NCI-H187 (cell line): ENCODE measurements at regions not wholly inside any gene's neighbourhood (a gene's known extent, or its start where the extent isn't known, plus 50 kb on each side); places are given as distances from the start of the nearest gene placed in this dataset.
"Not testable (repeated sequence)": the region's sequence is repeated elsewhere in the genome, so short reads cannot be mapped to it uniquely, and the experiment has no call there.

Source experiments
- DNase-seq, 2 experiments: peaks; one replicate each; lab custom pipeline; 2025; lab: John Stamatoyannopoulos, UW

DNA sequence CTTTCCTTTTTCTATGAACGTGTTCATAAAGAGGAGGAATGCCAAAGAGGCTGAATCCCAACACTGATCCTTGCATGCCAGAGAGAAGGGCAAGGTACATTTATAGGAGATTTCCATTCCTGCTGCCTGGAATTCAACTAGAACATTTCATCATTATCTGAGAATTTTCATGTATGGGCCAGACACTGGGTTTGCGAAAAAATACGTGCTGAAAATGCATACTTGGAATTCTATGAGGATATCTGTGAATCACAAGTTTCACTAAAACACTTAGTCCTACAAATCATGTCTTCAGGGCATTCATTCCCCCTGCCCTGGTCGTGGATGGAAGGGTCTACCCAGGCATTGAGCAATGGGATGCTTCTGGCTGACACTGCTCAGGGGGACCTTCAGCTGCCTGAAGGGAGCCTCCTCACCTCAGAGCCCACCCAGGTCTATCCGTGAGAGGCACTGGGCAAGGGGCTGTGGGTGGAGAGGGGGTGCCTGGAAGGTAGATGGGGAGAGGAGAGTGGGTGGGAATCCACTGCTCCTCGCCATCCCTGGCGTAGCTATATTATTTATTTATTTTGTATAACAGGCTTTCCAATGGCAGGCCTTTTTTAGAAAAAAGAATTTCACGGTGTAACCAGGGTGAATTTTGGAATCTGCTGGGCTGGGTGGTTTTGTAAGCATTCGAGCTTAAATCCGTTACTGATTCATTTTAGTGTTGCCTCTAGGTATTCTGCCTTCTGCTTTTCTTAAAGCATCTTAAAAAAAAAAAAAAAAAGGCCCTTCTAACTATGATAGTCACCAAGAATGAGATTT lies 560.6 kb upstream of the ID2 start:
- DNase-seq, result no peak

DNA sequence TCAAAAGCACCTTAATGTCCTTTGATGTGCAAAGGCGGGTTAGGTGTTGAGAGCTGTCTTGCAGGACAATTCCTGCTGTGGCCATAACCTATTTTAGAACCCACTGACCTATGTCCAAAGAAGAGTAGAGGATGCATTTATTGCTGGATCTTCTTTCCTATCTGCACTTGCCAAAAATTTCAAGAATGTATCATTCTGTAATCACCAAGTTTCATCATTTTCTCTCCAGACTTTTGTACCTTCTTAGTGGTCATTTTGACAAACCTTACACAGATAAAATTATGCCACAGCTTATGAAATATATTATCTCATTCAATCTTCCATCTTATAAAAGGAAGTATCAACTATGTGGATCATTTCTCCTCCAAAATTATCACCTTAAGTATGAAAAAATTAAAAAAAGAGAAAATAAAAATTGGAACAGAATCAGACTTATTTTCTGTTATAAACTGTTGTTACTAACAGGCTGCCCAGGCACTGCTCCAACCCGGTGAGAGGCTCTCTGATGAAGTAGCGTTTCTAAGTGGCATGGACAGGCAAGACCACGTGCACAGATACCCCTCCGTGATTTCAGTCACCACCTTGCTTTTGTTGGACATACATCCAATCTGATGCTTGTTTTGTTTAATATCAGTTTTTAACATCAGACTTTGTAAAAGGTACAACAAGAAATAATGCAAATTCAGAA lies 559.9 kb upstream of the ID2 start:
- DNase-seq, result no peak

DNA sequence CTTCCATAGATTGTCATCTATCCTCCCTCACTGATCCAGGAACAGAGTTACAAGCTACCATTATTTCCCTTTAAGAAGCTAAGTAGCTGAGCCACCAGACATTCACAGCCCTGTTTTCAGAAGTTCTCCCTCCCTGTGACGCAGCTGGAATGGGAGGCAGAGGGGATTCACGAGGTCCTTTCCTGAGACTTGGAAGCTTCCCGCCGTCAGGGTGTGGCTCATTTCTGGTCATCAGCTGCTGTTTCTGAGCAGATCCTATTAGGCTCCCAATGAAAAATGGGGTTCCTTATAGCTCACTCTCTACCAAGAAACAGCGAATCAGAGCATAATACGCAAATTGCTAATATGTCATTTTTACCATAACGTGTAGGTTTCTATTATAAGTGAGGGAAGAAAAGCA lies 559.3 kb upstream of the ID2 start:
- no peak for DNase-seq

DNA sequence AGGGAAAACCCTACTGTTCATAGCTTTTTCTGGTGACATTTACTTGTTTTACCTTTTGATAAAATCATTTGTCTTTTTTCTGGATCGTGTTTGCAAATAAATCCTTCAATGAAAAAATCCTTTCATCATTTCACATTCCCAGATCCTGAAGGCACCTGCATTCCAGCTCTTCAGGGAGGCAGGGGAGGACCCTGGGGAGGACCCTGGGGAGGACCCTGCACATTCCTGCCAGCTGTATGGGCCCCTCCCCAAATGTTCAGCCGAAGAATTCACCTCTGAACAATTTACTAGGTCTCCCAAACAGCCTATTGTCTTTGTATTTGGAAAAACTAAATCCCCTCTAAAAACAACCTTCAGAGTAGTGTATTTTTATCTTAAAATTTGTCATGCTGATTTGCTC lies 558.4 kb upstream of the ID2 start:
- no peak for DNase-seq

DNA sequence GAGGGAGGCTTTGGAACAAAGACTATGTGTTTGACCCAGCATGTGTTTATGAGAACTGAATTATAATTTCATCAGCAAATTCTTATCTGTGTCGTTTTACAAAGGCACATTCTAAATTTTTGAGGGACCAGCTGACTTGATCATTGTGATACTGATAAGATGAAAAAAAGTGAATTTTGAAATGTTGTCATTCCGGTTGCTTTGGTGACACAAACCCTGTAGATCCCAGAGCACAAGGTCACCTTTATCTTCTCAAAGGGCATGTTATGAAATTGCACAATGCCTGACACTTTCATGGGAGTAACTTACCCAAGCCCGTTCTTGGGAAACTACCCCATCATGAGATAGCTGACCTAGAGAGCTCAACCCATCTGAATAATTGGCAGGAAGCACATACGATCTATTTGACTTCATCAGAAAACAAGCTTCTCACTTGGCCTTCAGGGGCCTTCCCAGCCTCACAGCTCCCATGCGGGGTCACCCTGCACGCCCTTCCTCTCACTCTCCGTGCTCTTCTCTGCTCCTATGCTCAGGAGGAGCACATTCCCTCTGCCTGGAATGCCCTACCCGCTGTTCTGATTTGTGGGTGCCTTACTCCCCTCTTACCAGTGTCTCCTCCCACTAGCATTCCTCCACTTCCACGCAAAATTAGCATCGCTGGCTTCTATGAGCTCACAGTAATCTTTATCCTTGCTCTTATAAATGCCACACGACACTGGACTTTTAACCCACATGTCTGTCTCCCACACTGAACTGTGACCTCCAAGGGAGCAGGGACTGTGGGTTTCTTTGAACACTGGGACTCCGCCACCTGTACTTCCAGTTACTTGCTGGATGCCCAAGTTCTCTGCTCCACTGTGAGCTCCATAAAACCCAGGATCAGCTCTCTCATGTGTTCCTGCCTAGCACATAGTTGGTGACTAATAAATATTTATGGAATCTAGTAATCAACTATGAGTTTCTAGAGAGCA lies 555.8 kb upstream of the ID2 start:
- DNase-seq, result no peak

DNA sequence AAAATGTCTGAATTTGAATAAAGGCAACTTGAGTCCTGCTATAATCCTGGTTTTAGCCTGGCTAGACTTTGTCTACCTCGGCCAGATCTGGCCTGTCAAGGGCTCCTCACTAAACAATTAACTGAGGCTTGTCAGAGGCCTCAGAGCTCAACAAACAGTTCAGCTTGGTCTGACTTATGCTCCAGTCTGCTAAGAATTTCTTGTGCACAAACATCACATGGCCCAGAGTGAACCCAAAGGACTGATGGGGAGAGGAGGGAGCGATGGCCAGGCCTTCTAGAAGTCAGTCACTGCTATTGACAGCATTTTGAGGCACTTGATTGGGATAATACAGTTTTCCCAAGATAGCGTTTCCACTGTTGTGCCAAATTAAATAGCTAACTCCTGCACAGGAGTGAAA lies 555.1 kb upstream of the ID2 start:
- DNase-seq, result no peak

DNA sequence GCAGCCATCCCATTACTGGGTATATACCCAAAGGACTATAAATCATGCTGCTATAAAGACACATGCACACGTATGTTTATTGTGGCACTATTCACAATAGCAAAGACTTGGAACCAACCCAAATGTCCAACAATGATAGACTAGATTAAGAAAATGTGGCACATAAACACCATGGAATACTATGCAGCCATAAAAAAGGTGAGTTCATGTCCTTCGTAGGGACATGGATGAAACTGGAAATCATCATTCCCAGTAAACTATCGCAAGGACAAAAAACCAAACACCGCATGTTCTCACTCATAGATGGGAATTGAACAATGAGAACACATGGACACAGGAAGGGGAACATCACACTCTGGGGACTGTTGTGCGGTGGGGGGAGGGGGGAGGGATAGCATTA lies 550.4 kb upstream of the ID2 start:
- not testable (repeated sequence) for DNase-seq

DNA sequence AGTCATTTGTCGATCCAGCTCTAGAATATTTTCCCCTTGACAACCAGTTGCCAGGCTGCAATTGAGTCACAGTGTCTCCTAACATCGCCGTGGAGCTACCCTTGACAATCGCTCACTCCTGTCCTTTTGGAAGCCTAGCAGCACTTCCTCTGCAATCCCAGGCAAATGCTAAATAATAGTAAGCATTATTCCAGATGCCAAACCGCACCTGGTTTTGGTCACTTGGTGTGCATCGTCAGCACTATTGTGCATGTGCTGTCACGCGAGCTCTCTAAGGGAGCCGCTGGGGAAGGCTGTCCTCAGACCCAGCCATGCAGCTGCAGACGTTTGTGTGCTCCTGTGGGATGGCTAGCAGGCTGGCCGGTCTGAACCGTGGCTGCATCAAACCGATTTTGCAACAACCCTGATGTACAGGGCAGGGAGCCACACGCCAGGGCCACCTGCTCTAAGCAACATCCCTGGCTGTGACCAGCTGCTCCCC lies 549.5 kb upstream of the ID2 start:
- peak; percentile 30 to 37 for DNase-seq

DNA sequence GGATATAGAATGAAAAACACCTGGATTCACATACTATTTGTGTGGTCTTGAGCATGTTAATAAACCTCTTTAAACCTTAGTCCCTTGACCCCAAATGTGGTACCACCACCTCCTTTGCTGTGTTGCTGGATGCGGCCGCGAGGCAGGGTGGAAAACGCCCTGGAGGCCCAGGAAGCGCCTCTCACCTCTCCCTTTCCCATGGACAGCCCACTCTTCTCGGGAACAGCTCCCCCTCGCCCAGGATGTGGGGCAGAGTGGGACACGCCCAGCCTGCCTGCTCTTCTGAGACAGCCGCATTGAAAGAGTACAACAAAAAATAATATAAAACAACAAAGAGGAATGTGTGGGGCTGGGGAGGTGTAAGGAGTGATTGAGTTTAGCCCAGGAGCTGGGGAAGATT lies 549.0 kb upstream of the ID2 start:
- DNase-seq, result no peak

DNA sequence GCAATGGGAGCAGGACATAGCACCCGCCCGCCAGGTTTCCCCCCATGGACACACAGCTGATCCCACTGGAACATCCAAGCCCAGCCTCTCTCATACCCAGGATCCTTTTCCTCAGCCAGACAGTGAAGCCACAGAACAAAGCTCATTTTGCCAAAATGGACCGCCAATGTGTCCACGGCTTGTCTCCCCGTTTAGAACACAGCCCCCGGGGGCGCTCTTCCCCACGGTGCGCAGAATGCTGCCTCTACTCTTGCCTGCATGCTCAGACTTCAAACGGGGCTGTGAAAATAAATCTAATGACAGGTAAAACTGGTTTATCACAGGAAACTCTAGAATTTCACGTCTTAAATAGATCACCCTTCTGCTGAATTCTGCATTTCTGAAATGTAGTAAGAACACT lies 548.5 kb upstream of the ID2 start:
- no peak for DNase-seq

DNA sequence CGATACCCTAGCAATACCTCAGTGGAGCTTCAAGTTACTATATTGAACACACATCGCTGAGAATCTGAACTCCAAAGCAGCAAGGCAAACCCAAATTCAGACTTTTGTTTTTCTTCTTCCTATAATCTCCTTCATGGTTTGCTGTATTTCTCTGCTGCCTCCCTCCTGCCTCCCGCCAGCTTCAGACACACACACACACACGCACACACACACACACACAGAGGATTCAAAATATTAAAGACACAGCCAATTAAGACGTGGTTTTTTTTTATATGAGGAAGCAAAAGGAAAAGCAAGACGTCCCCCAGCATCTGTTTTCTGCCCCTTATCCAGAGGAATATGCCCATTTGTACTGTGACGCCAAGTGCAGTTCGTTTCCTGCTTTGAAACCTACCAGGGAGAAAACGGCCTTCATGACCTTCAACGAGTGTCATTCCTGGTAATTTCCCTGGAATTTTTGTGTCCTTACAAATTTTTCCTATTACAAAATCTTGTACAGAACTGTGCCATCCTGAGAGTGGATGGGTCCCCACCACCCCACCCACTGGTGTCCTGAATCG lies 547.9 kb upstream of the ID2 start:
- DNase-seq, result no peak

DNA sequence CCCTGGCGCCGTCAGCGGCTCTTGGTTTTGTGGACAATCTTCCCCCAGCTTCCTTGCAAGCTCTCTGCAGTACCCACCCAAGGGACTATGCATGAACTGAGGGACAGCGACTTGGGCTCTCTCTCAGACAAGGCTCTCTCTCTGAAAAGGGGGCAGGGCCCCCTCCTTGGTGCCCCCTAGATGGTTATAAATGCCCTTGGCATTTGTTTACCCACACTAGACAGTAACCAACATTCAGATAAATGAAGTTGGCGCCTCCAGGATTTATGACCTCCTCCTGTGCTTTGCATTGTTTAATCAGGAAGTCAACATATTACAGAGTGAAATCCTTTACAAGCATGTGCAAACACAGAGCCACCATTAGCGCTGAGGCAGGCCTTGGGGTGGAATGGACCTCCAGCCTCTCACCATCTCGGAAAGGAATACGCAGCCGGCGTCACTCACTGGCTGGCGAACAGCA lies 547.4 kb upstream of the ID2 start:
- DNase-seq, result peak in 1 of 2 experiments; percentile 35

DNA sequence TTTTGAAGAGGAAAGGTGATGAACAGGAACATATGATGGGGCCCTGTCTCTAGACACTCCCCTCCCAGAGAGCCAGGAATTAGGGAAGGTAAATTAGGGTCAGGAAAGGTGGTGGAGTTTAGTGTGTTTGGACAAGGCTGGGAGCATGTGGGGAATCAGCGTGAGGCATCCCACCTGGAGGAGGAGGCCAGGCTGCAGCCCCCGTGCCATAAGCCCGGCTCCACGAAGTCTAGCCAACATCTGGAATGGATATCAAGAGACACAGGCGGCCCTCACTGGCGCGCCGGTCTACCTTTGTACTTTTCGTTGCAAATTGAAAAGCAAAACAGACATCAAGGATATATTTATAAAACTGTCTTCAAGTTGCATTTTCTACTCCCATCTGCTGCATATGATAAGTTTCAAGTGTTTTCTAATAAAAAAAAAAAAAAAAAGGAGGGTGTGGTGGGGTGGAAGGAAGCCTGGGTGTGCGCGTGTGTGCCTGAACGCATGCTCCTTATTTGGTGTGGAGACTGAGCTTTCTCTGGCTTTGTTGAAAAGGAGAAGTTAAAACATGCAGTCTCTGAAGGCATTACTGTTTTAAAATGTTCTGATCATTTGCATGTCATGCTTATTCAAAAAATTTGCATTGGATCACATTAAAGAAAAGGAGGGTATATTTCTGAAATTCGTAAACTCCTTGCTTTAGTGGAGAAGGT lies 546.7 kb upstream of the ID2 start:
- no peak for DNase-seq

DNA sequence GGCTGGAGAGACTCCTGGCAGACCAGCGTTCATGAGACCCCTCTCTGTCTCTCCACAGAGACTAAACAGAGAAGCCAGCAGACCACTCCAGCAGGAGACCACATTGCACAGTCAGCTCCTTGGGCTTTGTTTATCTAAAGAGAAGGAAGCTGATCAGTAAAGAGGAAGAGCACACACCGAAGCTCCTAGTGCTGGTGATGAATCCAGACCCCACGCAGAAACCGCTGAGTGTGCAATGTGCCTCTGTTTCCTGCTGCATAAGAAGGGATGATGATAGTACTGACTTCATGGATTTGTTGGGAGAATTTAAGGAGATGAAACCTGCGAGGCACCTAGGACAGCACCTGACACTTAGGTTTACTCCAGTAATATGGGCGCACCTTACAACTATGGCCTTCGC lies 544.1 kb upstream of the ID2 start:
- DNase-seq, result no peak

DNA sequence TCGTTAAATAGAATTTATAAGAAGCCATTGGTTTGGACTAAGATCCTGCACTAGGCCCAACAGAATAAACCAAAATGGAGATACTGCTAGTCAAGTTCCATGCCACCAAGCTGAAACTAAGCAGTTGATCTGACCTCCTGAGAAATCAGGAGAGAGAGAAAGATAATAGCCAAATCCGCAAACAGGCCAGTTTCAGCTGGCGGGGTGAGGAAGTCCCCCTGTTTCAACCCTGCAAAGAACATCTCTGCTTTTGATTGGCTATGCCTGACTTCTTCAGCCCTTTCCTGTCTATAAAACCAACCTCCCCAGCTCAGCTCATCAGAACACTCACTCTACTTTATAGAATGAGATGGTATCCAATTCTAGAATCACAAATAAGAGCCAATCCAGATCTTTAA lies 543.3 kb upstream of the ID2 start:
- no peak for DNase-seq

DNA sequence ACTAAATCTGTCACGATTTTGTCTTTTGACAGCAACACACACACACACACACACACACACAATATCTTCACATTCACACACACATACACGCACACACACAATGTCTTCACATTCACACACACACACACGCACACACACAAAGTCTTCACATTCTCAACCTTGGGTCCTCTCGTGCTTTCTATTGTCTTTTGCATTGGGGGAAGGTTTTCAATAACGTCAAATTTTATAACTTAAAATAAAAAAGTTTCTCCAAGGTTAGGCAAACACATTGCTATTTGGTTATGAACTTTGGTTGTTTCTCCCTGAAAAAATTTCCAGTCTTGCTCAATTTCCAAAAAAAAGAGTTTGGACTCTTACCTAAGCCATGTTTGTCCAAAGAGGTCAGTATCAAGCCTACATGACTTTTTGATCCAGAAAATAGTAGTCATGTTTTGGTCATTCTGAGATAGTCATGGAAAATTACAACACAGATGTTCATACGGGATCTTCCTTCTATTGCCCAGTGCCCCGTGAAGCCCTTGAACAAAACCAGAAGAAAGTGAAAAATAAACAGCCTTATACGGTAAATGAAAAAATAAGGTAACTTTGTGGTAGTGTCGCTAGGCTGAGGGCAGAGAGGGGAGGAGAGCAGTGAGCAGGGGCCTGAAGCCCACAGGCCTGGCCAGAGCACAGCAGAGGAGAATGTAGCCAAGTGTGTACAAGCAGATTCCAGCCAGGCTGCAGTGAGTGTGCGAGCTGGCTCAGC lies 542.8 kb upstream of the ID2 start:
- DNase-seq, result no peak

DNA sequence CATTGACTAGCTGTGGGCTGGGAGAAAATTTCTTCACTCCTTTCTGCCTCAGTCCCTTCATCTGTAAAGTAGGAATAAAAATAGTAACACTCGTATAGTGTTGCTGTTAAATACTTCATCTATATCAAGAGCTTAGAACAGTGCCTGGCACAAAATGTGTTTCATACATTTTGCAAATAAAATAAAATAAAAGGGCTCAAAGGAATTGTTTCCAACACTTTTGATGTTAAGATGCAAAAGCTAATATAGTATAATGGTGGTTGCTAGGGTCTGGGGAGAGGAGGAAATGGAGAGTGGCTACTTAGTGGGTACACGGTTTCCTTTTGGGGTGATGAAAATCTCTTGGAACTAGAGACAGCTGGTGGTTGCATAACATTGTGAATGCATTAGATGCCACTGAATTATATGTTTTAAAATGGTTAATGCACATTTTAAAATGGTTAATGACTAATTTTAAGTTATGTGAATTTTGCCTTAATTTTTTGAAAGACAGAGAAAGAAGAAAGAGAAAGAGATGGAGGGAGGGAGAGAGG lies 542.1 kb upstream of the ID2 start:
- no peak for DNase-seq

DNA sequence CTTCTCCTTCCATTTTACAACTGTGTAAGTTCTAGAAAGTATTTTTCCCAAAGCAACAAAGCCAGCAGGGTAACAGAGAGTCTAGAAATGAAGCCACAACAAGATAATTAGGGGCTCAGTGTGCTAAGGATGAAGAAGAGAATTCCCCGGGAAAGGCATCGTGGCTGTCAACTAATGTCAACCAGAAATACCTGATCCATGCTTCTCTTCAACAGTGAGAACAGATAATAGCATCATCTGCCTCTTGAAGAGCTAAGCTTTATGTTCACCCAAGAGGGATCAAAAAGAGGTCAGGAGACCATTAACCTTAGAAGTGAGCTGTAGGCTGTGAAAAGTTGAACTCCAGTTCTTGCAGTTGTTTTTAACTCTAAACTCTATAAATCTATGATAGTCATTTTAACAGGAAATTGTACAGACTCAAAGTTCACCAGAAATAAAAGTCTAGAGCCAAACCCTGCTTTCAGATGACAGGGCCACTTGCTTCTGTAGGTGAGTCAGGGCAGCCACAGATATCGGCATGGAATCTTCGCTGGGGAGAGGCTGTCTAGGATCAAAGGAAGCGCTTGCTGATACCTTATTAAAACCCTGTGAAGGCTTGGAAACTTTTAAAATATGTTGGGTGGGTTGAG lies 540.7 kb upstream of the ID2 start:
- no peak for DNase-seq

DNA sequence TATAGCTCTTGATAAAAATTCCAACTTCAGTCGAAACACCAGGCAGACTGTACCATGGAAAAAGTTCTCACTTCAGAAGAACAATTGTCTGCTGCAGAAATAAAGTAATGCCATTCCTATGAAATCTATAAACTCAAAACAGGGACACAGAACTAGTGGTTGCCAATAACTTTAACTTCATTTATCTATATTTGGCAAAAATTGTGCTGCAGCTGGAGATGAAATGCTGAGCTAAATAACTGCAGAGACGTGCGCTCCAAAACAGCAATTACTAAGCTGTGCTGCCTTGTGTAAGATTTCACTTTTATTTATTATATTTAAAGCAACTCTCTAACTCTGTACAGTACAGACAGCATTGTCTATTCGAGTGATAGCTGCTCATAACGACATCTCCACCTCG lies 540.1 kb upstream of the ID2 start:
- no peak for DNase-seq

DNA sequence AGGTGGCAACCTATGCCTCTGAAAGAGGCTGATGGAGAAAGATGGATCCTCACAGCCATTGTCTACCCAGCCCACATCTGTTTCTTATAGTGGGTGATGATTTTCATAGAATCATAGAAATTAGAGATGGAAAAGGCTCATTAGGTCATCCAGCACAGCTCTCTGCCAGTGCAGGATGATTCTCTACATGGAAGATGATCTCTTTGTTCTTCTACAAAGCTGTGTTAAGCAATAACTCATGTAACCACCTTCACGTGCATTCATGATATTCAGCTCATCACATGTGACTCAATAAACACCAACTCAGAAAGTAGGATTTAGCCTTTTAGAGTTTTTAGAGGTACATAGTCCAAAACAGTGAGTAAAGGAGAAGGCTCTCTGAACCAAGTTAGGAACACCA lies 539.4 kb upstream of the ID2 start:
- DNase-seq, result no peak
